ENCODE measurements at regions not wholly inside any gene's neighbourhood (a gene's known extent, or its start where the extent isn't known, plus 50 kb on each side); places are given as distances from the start of the nearest gene placed in this dataset.
"Not testable (repeated sequence)": the region's sequence is repeated elsewhere in the genome, so short reads cannot be mapped to it uniquely, and the experiment has no call there.

DNA sequence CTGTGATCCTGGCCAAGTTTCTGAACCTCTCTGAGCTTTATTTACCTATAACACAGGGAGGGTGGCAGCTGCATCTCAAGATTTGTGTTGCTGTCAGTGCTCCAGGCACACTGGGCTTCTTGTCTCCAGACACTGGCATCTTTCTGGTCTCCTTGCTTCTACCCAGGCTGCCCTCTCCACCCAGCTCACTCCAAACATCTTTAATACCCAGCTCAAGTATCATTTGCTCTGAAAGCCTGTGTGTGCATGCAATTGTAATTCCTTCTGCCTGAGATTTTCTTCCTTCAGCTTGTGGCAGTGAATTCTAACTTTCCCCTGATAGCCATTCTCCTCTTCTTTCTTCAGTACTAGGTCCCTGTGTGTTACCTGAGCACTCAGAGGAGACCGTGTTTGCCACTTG, 50.7 kb upstream of the USP7 start:
- Histone ChIP-seq H3K36me3 (no peaks in the 10 kb centered on the region), H3K9me3 (peaks cover 7% of the 10 kb centered on the region), H3K4me3 (no peak overlapping the region), H3K27me3 (no peaks in the 10 kb centered on the region)
- no peak for DNase-seq

- Histone ChIP-seq H3K36me3 (no peaks in the 10 kb centered on the region), H3K4me3 (no peak overlapping the region)
- DNase-seq, result no peak
Observed at GRCh38 chr16:9015489-9015888, 51.8 kb upstream of the USP7 start.

DNA sequence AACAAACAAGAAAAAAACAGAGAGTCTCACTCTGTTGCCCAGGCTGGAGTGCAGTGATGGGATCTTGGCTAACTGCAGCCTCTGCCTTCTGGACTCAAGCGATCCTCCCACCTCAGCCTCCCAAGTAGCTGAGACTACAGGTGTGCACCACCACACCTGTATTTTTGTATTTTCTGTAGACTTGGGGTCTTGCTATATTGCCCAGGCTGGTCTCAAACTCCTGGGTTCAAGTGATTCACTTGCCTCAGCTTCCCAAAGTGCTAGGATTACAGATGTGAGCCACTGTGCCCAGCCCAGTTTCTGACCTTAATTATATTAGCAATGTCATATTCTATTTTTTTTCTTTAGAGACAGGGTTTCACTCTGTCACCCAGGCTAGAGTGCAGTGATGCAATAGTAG, 52.3 kb upstream of the USP7 start:
- not testable (repeated sequence) for H3K9me3 ChIP-seq, H3K4me3 ChIP-seq, H3K36me3 ChIP-seq, DNase-seq, H3K27me3 ChIP-seq

More at GRCh38 chr16:9015489-9015888, 51.8 kb upstream of the USP7 start:
- H3K9me3 ChIP-seq, result peaks cover 7% of the 10 kb centered on the region
- H3K27me3 ChIP-seq, result no peaks in the 10 kb centered on the region

- Histone ChIP-seq H3K36me3 (no peaks in the 10 kb centered on the region), H3K4me3 (no peak overlapping the region), H3K9me3 (peaks cover 7% of the 10 kb centered on the region), H3K27me3 (no peaks in the 10 kb centered on the region)
- no peak for DNase-seq
Observed at GRCh38 chr16:9016824-9017223, 53.1 kb upstream of the USP7 start.

DNA sequence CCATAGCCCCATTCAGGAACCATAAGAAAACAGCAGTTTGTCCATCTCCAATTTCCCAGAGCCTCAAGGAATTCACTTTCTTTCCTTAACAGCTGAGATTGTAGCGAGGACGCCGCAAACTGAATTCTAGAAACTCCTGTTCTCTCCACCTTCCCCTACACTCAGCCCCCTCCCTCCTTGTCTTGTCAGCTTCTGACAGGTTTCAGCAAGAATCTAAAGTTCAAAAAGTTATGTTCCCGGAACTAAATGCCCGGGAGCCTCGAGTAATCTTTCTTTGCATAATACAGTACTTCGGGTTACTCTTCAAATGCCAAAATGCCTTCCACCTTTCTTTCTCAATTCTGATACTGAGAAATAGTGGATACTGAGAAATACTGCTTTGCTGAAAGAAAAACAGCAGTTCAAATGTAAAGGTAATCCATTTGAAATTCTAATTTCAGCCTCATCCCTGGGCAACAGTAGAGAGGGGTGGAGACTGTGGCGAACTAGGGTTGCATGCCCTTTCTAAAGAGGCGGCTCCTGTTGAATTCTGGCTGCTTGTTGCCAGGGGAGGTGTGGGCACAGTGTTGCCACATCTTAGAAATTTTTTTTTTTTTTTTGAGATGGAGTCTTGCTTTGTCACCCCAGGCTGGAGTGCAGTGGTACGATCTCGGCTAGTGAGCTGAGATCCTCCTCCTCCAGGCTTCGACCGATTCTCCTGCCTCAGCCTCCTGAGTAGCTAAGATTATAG, 63.5 kb upstream of the USP7 start:
- no peak overlapping the region for H3K4me3 ChIP-seq
- H3K36me3 ChIP-seq, result no peaks in the 10 kb centered on the region
- DNase-seq, result no peak
- H3K9me3 ChIP-seq, result no peaks in the 10 kb centered on the region
- H3K27me3 ChIP-seq, result no peaks in the 10 kb centered on the region

DNA sequence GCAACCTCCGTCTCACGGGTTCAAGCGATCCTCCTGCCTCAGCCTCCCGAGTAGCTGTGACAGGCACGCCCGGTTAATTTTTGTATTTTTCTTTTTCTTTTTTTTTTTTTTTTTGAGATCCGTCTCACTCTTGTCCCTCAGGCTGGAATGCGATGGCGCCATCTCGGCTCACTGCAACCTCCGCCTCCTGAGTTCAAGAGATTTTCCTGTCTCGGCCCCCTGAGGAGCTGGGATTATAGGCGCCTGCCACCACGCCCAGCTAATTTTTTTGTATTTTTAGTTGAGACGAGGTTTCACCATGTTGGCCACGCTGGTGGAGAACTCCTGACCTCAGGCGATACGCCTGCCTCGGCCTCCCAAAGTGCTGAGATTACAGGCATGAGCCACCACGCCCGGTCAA, 63.0 kb upstream of the HAPSTR1 start:
- DNase-seq, H3K4me3 ChIP-seq, H3K27me3 ChIP-seq, H3K36me3 ChIP-seq, H3K9me3 ChIP-seq: not testable (repeated sequence)

DNA sequence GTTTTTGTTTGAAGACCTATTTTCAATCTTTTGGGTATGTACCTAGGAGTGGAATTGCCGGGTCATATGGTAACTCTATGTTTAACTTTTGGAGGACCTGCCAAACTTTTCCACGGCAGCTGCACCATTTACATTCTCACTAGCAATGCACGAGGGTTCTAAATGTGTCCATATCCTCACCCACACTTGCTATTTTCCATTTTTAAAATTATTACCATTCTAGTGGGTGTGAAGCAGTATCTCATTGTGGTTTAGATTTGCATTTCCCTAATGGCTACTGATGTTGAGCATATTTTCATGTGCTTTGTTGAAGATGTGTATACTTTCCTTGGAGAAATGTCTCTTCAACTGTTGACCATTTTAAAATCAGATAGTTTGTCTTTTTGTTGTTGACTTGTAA, 60.3 kb upstream of the HAPSTR1 start:
- Histone ChIP-seq H3K27me3 (no peaks in the 10 kb centered on the region), H3K4me3 (no peak overlapping the region), H3K36me3 (no peaks in the 10 kb centered on the region), H3K9me3 (no peaks in the 10 kb centered on the region)
- no peak for DNase-seq

GRCh38 chr16:9033125-9033830, 58.2 kb upstream of the HAPSTR1 start:
- no peak overlapping the region for H3K4me3 ChIP-seq
- DNase-seq, result peak; percentile 44
- no peaks in the 10 kb centered on the region for H3K36me3 ChIP-seq
- no peaks in the 10 kb centered on the region for H3K9me3 ChIP-seq
- no peaks in the 10 kb centered on the region for H3K27me3 ChIP-seq

DNA sequence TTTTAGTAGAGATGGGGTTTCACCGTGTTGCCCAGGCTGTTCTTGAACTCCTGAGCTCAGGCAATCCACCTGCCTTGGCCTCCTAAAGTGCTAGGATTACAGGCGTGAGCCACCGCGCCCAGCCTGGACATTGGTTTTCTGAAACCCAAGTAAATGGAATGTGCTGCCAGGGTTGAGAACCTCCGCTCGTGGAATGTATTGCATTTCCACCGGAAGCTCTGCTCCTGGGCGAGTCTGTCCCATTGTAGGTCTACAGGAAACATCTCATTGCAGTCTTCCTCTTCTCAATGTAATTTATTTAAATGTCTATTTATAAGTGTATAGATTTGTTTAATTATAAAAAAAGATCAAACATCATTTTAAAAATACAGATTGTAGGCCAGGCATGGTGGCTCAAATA, 57.4 kb upstream of the HAPSTR1 start:
- no peak for DNase-seq
- H3K4me3 ChIP-seq, result no peak overlapping the region
- no peaks in the 10 kb centered on the region for H3K36me3 ChIP-seq
- H3K27me3 ChIP-seq, result no peaks in the 10 kb centered on the region
- H3K9me3 ChIP-seq, result no peaks in the 10 kb centered on the region

GRCh38 chr16:9035996-9036395, 55.4 kb upstream of the HAPSTR1 start:
- no peaks in the 10 kb centered on the region for H3K9me3 ChIP-seq
- no peak for DNase-seq

DNA sequence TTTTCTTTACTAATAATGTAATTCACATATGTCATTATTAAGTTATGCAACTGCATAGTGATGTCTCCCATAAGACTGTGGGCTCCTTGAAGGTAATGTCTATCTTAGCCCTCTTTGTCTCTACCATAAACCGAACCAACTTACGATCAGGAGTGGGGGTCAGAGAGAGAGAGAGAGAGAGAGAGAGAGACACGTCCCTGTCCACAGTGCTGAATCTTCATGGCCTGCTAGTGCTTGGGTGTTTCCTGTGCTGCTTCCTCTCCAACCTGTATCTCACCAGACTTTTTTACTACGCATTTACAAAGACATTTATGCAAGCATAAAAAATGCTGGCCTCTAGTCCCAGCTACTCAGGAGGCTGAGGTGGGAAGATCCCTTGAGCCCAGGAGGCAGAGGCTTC, 52.2 kb upstream of the HAPSTR1 start:
- H3K9me3 ChIP-seq, result no peaks in the 10 kb centered on the region
- DNase-seq, result no peak
- no peaks in the 10 kb centered on the region for H3K27me3 ChIP-seq
- no peak overlapping the region for H3K4me3 ChIP-seq
- H3K36me3 ChIP-seq, result no peaks in the 10 kb centered on the region

More at GRCh38 chr16:9035996-9036395, 55.4 kb upstream of the HAPSTR1 start:
- Histone ChIP-seq H3K27me3 (no peaks in the 10 kb centered on the region), H3K4me3 (no peak overlapping the region), H3K36me3 (no peaks in the 10 kb centered on the region)

DNA sequence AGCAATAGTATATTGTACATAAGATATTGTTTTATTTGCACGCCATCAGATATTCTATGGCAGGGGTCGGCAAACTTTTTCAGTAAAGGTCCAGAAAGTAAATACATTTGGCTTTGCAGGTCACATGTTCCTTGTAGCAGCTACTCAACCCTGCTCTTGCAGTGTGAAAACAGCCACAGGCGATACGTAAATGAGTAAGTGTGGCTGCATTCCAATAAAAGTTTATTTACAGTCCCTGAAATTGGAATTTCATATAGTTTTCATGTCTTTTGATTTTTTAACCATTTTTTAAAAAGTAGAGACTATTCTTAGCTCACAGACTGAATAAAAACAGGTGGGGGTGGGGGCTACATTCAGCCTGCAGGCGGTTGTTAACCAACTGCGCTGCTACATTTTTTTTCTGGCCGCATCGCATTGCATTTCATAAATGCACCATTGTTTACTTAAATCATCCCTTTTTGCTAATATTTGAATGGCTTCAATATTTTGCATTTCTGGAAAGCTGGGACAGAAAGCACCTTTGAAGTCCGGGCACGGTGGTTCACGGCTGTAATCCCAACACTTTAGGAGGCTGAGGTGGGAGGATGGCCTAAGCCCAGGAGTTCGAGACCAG, 50.5 kb upstream of the HAPSTR1 start:
- no peaks in the 10 kb centered on the region for H3K36me3 ChIP-seq
- no peaks in the 10 kb centered on the region for H3K27me3 ChIP-seq
- no peak overlapping the region for H3K4me3 ChIP-seq
- no peak for DNase-seq
- H3K9me3 ChIP-seq, result no peaks in the 10 kb centered on the region

Measured in MG63 (cell line).